SK-N-SH treated with all-trans-retinoic acid at 6 μM for 48 hours (cell line): ENCODE measurements at regions not wholly inside any gene's neighbourhood (a gene's known extent, or its start where the extent isn't known, plus 50 kb on each side); places are given as distances from the start of the nearest gene placed in this dataset.

Experiments
- CREB5 ChIP-seq: fragments of 250-450 bp; sonication (Bioruptor Pico); IDR thresholded peaks from 2 replicates; pipeline ENCODE4 v1.5.1; 2020; ENCODE audit warnings: low read depth, mild to moderate bottlenecking, moderate library complexity
- CSDC2 ChIP-seq: fragments of 250-450 bp; sonication (Bioruptor Pico); IDR thresholded peaks from 2 replicates; pipeline ENCODE4 v1.5.0; 2020; ENCODE audit warnings: mild to moderate bottlenecking, moderate library complexity
- PATZ1 ChIP-seq: fragments of 250-450 bp; sonication (Bioruptor Pico); IDR thresholded peaks from 2 replicates; pipeline ENCODE4 v1.8.0; 2020; ENCODE audit warnings: mild to moderate bottlenecking, moderate library complexity, borderline replicate concordance
- ZFP30 ChIP-seq: fragments of 450-650 bp; formaldehyde crosslinking; IDR thresholded peaks from 2 replicates; pipeline ENCODE4 v1.5.0; 2022; ENCODE audit warnings: mild to moderate bottlenecking, moderate library complexity

GRCh38 chr15:69624816-69625215, 172.2 kb downstream of the RPLP1 start:
- TF ChIP-seq ZFP30 (CRISPR knock-in tag) (no peak), CSDC2 (CRISPR knock-in tag) (no peak), CREB5 (CRISPR knock-in tag) (no peak), PATZ1 (no peak)
